ENCODE measurements at regions not wholly inside any gene's neighbourhood (a gene's known extent, or its start where the extent isn't known, plus 50 kb on each side); places are given as distances from the start of the nearest gene placed in this dataset.

GRCh38 chr2:145682546-145683157 is 1162.7 kb upstream of the ZEB2 start:
- TF ChIP-seq, protein P1, sequence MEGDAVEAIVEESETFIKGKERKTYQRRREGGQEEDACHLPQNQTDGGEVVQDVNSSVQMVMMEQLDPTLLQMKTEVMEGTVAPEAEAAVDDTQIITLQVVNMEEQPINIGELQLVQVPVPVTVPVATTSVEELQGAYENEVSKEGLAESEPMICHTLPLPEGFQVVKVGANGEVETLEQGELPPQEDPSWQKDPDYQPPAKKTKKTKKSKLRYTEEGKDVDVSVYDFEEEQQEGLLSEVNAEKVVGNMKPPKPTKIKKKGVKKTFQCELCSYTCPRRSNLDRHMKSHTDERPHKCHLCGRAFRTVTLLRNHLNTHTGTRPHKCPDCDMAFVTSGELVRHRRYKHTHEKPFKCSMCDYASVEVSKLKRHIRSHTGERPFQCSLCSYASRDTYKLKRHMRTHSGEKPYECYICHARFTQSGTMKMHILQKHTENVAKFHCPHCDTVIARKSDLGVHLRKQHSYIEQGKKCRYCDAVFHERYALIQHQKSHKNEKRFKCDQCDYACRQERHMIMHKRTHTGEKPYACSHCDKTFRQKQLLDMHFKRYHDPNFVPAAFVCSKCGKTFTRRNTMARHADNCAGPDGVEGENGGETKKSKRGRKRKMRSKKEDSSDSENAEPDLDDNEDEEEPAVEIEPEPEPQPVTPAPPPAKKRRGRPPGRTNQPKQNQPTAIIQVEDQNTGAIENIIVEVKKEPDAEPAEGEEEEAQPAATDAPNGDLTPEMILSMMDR (conservative IDR thresholded peaks at IDR 0.05; ENCODE audit: low read depth, low read length) = no peak
- no peak overlapping the region for H3K4me3 ChIP-seq (ENCODE audit: low read length)
- DNase-seq (ENCODE audit: low read depth) = no peak

DNA sequence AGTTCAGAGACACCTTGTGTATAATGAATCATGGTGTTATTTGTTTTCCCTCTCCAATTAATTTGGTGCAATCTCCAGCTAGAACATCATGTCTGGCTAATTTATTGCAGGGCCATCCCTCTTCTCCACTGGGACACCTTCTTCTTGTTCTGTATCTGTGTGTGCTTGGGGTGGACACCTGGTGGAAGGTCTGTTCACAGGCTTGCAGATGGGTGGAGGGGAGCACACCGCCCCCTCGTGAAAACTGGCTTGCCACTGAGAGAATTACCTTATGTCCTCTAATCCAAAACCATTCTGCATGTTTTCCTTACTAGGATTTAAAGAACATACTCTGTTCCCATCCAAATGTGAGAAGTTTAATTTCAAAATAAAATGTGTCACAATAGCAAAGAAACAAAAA is 1160.4 kb upstream of the ZEB2 start:
- no peak for DNase-seq (ENCODE audit: low read depth)
- no peak overlapping the region for H3K4me3 ChIP-seq (ENCODE audit: low read length)
- TF ChIP-seq, protein P1 (conservative IDR thresholded peaks at IDR 0.05; ENCODE audit: low read depth, low read length) = no peak

DNA sequence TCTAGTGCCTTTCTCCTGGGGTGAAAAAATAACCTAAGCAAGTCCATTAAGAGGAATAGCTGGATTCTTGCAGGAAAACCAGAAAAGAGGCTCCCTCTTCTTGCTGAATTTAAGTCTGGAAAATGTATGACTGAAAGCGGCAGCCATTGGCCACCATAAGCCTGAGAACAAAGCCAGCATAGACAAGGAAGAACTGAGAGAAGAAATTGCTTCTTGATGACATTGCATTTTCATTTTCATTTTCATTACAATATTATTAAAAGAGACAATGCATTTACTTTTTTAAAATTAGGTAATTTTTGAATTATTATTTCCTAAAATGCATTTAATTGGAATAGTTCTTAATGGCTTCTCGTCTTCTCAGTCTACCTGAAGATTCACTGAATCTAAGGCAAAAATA is 1157.5 kb upstream of the ZEB2 start:
- DNase-seq (ENCODE audit: low read depth) = no peak
- no peak overlapping the region for H3K4me3 ChIP-seq (ENCODE audit: low read length)
- TF ChIP-seq, protein P1 (conservative IDR thresholded peaks at IDR 0.05; ENCODE audit: low read depth, low read length) = no peak

GRCh38 chr2:145674705-145675104 is 1154.8 kb upstream of the ZEB2 start:
- TF ChIP-seq, protein P1 (conservative IDR thresholded peaks at IDR 0.05; ENCODE audit: low read depth, low read length) = no peak
- no peak for DNase-seq (ENCODE audit: low read depth)
- no peak overlapping the region for H3K4me3 ChIP-seq (ENCODE audit: low read length)

DNA sequence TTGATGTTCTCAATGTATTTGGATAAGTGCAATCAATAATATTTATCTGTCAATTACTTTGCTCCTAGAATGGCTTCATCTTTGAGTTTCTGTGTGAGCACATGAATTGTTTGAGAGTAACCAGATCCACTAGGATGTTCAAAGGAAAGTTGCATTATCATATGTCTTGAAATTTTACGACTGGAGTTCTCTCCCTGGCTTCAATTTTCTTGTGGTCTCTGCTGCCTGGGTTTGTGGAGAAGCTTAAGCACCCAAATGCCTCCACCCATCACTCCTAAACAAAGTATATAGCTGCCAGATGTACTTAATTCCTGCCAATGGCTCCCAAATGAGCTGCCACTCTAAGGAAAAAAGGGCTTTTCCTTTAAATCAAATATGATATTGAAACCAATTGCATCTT is 1149.4 kb upstream of the ZEB2 start:
- no peak for DNase-seq (ENCODE audit: low read depth)
- no peak overlapping the region for H3K4me3 ChIP-seq (ENCODE audit: low read length)
- TF ChIP-seq, protein P1 (conservative IDR thresholded peaks at IDR 0.05; ENCODE audit: low read depth, low read length) = no peak

GRCh38 chr2:145666552-145666951 is 1146.6 kb upstream of the ZEB2 start:
- no peak overlapping the region for H3K4me3 ChIP-seq (ENCODE audit: low read length)
- TF ChIP-seq, protein P1 (conservative IDR thresholded peaks at IDR 0.05; ENCODE audit: low read depth, low read length) = no peak
- DNase-seq (ENCODE audit: low read depth) = no peak

- H3K4me3 ChIP-seq (ENCODE audit: low read length) = no peak overlapping the region
- TF ChIP-seq, protein P1 (conservative IDR thresholded peaks at IDR 0.05; ENCODE audit: low read depth, low read length) = no peak
These were observed 1137.3 kb upstream of the ZEB2 start for GRCh38 chr2:145657265-145657664.

More at GRCh38 chr2:145657265-145657664, 1137.3 kb upstream of the ZEB2 start:
- no peak for DNase-seq (ENCODE audit: low read depth)
